Hepatocyte (in vitro differentiated cells): ENCODE measurements at regions not wholly inside any gene's neighbourhood (a gene's known extent, or its start where the extent isn't known, plus 50 kb on each side); places are given as distances from the start of the nearest gene placed in this dataset.

Experiments
- DNase-seq: peaks from one replicate; pipeline ENCODE4 v3.0.0-alpha.2; 2016; ENCODE audit warnings: low spot score
- H2AFZ ChIP-seq: fragments of 200-600 bp; sonication (generic); 2 replicates; pipeline ENCODE4 v1.6.0; 2016; ENCODE audit warnings: antibody characterized with exemption, mild to moderate bottlenecking
- H3K27ac ChIP-seq: fragments of 200-600 bp; sonication (generic); 2 replicates; pipeline ENCODE4 v1.5.1; 2016; ENCODE audit warnings: mild to moderate bottlenecking
- H3K27me3 ChIP-seq: fragments of 200-600 bp; sonication (generic); 2 replicates; pipeline ENCODE4 v1.6.1; 2016
- H3K36me3 ChIP-seq: fragments of 200-600 bp; sonication (generic); replicated peaks from 2 replicates; pipeline ENCODE4 v1.5.1; 2016; ENCODE audit warnings: low read depth; ENCODE audit not compliant: insufficient read depth
- H3K4me1 ChIP-seq: fragments of 200-600 bp; sonication (generic); 2 replicates; pipeline ENCODE4 v1.5.1; 2016; ENCODE audit warnings: mild to moderate bottlenecking, moderate library complexity; ENCODE audit not compliant: insufficient read depth
- H3K4me2 ChIP-seq: fragments of 200-600 bp; sonication (generic); 2 replicates; pipeline ENCODE4 v1.6.0; 2016
- H3K4me3 ChIP-seq: fragments of 200-600 bp; sonication (generic); 2 replicates; pipeline ENCODE4 v1.5.1; 2016; ENCODE audit warnings: mild to moderate bottlenecking
- H3K79me2 ChIP-seq: fragments of 200-600 bp; sonication (generic); 2 replicates; pipeline ENCODE4 v1.6.0; 2017; ENCODE audit warnings: mild to moderate bottlenecking
- H3K9me2 ChIP-seq: fragments of 200-600 bp; sonication (generic); replicated peaks from 2 replicates; pipeline ENCODE4 v1.6.0; 2017; ENCODE audit warnings: mild to moderate bottlenecking; ENCODE audit not compliant: insufficient read depth
- H3K9me3 ChIP-seq: fragments of 200-600 bp; sonication (generic); 2 replicates; pipeline ENCODE4 v1.5.1; 2016; ENCODE audit warnings: low read depth, mild to moderate bottlenecking
- H4K20me1 ChIP-seq: fragments of 200-600 bp; sonication (generic); 2 replicates; pipeline ENCODE4 v1.6.0; 2016; ENCODE audit warnings: mild to moderate bottlenecking; ENCODE audit not compliant: insufficient read depth, poor library complexity, severe bottlenecking
- EZH2 ChIP-seq: fragments of 200-600 bp; sonication (generic); IDR thresholded peaks from 2 replicates; pipeline ENCODE4 v1.6.1; 2016; ENCODE audit warnings: antibody characterized with exemption, mild to moderate bottlenecking, borderline replicate concordance
- EZH2phosphoT487 ChIP-seq: fragments of 200-600 bp; sonication (generic); IDR thresholded peaks from one replicate; pipeline ENCODE4 v1.6.1; 2018; ENCODE audit warnings: antibody characterized with exemption, mild to moderate bottlenecking, low read depth, moderate library complexity; ENCODE audit not compliant: unreplicated experiment, severe bottlenecking
- whole genome bisulfite sequencing: methylation state at CpG from one replicate; pipeline ENCODE4 v1.1.6; 2016; ENCODE audit warnings: low lambda C conversion rate; ENCODE audit errors: missing lambda C conversion rate; 5-methylcytosine and 5-hydroxymethylcytosine counted together
- TF ChIP-seq, protein P1 (sequence below): fragments of 200-600 bp; sonication (generic); IDR thresholded peaks from 2 replicates; pipeline ENCODE4 v1.5.1; 2016; ENCODE audit warnings: antibody characterized with exemption, mild to moderate bottlenecking; ENCODE audit not compliant: poor library complexity

DNA sequence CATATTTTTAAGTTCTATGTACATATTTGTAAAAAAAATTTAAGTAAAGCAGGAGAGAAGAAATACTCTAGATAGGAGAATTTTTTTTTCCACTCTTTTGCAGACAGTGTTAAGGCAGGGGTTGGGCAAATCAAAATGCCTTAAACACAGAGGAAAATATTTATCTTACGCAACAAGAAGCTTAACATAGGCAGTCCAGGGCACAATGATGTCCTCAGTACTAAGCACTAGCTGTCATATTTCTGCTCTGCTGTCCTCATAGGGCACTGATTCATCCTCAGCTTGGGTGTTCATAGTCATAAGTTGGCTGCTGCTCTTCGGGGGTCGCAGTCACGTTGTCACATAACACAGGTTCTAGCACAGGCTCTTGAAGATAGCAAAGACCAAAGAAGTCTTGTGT, 247.4 kb downstream of the PTBP2 start:
- peak; percentile 20 for DNase-seq
- Histone ChIP-seq H3K4me1 (peaks cover 10% of the 10 kb centered on the region), H3K9me3 (no peaks in the 10 kb centered on the region), H3K9me2 (no peaks in the 10 kb centered on the region), H3K79me2 (no peaks in the 10 kb centered on the region), H3K27me3 (no peaks in the 10 kb centered on the region), H3K4me2 (peak overlapping the region; percentile 17), H2AFZ (no peak overlapping the region), H3K27ac (no peak overlapping the region), H4K20me1 (no peaks in the 10 kb centered on the region), H3K36me3 (no peaks in the 10 kb centered on the region), H3K4me3 (no peak overlapping the region)
- 77% methylated on average over 4 of the region's 4 CpGs for WGBS
- TF ChIP-seq, protein P1, sequence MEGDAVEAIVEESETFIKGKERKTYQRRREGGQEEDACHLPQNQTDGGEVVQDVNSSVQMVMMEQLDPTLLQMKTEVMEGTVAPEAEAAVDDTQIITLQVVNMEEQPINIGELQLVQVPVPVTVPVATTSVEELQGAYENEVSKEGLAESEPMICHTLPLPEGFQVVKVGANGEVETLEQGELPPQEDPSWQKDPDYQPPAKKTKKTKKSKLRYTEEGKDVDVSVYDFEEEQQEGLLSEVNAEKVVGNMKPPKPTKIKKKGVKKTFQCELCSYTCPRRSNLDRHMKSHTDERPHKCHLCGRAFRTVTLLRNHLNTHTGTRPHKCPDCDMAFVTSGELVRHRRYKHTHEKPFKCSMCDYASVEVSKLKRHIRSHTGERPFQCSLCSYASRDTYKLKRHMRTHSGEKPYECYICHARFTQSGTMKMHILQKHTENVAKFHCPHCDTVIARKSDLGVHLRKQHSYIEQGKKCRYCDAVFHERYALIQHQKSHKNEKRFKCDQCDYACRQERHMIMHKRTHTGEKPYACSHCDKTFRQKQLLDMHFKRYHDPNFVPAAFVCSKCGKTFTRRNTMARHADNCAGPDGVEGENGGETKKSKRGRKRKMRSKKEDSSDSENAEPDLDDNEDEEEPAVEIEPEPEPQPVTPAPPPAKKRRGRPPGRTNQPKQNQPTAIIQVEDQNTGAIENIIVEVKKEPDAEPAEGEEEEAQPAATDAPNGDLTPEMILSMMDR: no peak
- no peak for TF ChIP-seq EZH2phosphoT487
- TF ChIP-seq EZH2: no peak

- Histone ChIP-seq H3K27ac (no peak overlapping the region), H3K9me2 (no peaks in the 10 kb centered on the region), H3K4me1 (peaks cover 10% of the 10 kb centered on the region), H4K20me1 (no peaks in the 10 kb centered on the region), H3K4me2 (no peak overlapping the region), H2AFZ (no peak overlapping the region), H3K9me3 (no peaks in the 10 kb centered on the region), H3K27me3 (no peaks in the 10 kb centered on the region), H3K79me2 (no peaks in the 10 kb centered on the region), H3K36me3 (no peaks in the 10 kb centered on the region), H3K4me3 (no peak overlapping the region)
- 67% methylated on average over 1 of the region's 1 CpG for WGBS
- TF ChIP-seq EZH2phosphoT487: no peak
- no peak for TF ChIP-seq EZH2
- TF ChIP-seq, protein P1: no peak
- DNase-seq: no peak
Observed at GRCh38 chr1:96969656-96970163, 248.1 kb downstream of the PTBP2 start.

- no peak for DNase-seq
- no peaks in the 10 kb centered on the region for H3K9me2 ChIP-seq
- H3K4me3 ChIP-seq: no peak overlapping the region
- H3K36me3 ChIP-seq: no peaks in the 10 kb centered on the region
- no peaks in the 10 kb centered on the region for H3K27me3 ChIP-seq
- no peak overlapping the region for H3K4me2 ChIP-seq
- no peak overlapping the region for H2AFZ ChIP-seq
- H4K20me1 ChIP-seq: no peaks in the 10 kb centered on the region
- TF ChIP-seq EZH2: no peak
- no peaks in the 10 kb centered on the region for H3K79me2 ChIP-seq
- WGBS: 84% methylated on average over 2 of the region's 2 CpGs
- H3K9me3 ChIP-seq: no peaks in the 10 kb centered on the region
- no peak overlapping the region for H3K27ac ChIP-seq
- H3K4me1 ChIP-seq: peaks cover 10% of the 10 kb centered on the region
Observed at GRCh38 chr1:96971439-96971838, 249.9 kb downstream of the PTBP2 start.

GRCh38 chr1:96971849-96972602, 250.4 kb downstream of the PTBP2 start:
- no peak overlapping the region for H2AFZ ChIP-seq
- no peaks in the 10 kb centered on the region for H4K20me1 ChIP-seq
- peaks cover 10% of the 10 kb centered on the region for H3K4me1 ChIP-seq
- H3K9me2 ChIP-seq: no peaks in the 10 kb centered on the region
- TF ChIP-seq EZH2 (no peak), EZH2phosphoT487 (no peak)
- TF ChIP-seq, protein P1: no peak
- no peak overlapping the region for H3K27ac ChIP-seq
- H3K4me2 ChIP-seq: no peak overlapping the region
- no peaks in the 10 kb centered on the region for H3K9me3 ChIP-seq
- no peak overlapping the region for H3K4me3 ChIP-seq
- no peaks in the 10 kb centered on the region for H3K27me3 ChIP-seq
- WGBS: 72% methylated on average over 8 of the region's 8 CpGs
- no peak for DNase-seq
- no peaks in the 10 kb centered on the region for H3K36me3 ChIP-seq
- no peaks in the 10 kb centered on the region for H3K79me2 ChIP-seq
